ENCODE measurements at regions not wholly inside any gene's neighbourhood (a gene's known extent, or its start where the extent isn't known, plus 50 kb on each side); places are given as distances from the start of the nearest gene placed in this dataset.

- TF ChIP-seq RBM25 (IDR thresholded peaks at IDR 0.05; ENCODE audit: low read depth, low read length, severe bottlenecking) (no peak), TAF1 (IDR thresholded peaks at IDR 0.05; ENCODE audit: control insufficient read depth, extremely low read depth, insufficient read depth, low read length, severe bottlenecking) (no peak), NBN (IDR thresholded peaks at IDR 0.05; ENCODE audit: low read depth) (peak; percentile 53; the same call in 1 of the 2 replicates), ZNF124 (CRISPR knock-in tag; IDR thresholded peaks at IDR 0.05) (no peak), ZNF668 (CRISPR knock-in tag; IDR thresholded peaks at IDR 0.05) (no peak), BACH1 (tag; IDR thresholded peaks at IDR 0.05) (no peak), NR3C1 (CRISPR knock-in tag; IDR thresholded peaks at IDR 0.05) (no peak), ZNF583 (CRISPR knock-in tag; IDR thresholded peaks at IDR 0.05) (no peak), ZNF277 (CRISPR knock-in tag; IDR thresholded peaks at IDR 0.05; ENCODE audit: borderline replicate concordance) (no peak), THRAP3 (IDR thresholded peaks at IDR 0.05; ENCODE audit: borderline replicate concordance) (no peak), HSF4 (CRISPR knock-in tag; IDR thresholded peaks at IDR 0.05; ENCODE audit: borderline replicate concordance) (no peak), BCLAF1 (IDR thresholded peaks at IDR 0.05; ENCODE audit: borderline replicate concordance in 1 of 2, control insufficient read depth in 1 of 2, low read depth in 2 of 2, low read length in 1 of 2) (no peak), RCOR1 (IDR thresholded peaks at IDR 0.05; ENCODE audit: borderline replicate concordance in 1 of 2, low read depth in 2 of 2, low read length in 2 of 2) (peak in 1 of 2 experiments; percentile 6; a peak in 1 of 4 replicates), ZNF347 (CRISPR knock-in tag; IDR thresholded peaks at IDR 0.05; ENCODE audit: low read depth) (no peak), ZNF354B (CRISPR knock-in tag; IDR thresholded peaks at IDR 0.05) (no peak), POLR2B (IDR thresholded peaks at IDR 0.05; ENCODE audit: low read depth, partially characterized antibody) (no peak), TFAP4 (CRISPR knock-in tag; IDR thresholded peaks at IDR 0.05; ENCODE audit: borderline replicate concordance) (no peak), SRSF9 (IDR thresholded peaks at IDR 0.05; ENCODE audit: borderline replicate concordance, low read depth, low read length) (no peak), ZBTB43 (CRISPR knock-in tag; IDR thresholded peaks at IDR 0.05) (no peak), ZNF12 (CRISPR knock-in tag; IDR thresholded peaks at IDR 0.05) (no peak), CBX3 (IDR thresholded peaks at IDR 0.05; ENCODE audit: borderline replicate concordance in 1 of 2, low read length in 2 of 2) (0 out of 3 replicates have a peak, but pooled peaks of 1 of the 2 experiments have one; percentile 16), RUNX1 (IDR thresholded peaks at IDR 0.05; ENCODE audit: low read depth) (no peak), PHTF2 (CRISPR knock-in tag; IDR thresholded peaks at IDR 0.05) (no peak)
Measured at GRCh38 chr11:113634940-113635575, 71.0 kb downstream of the TMPRSS5 start (continued).

All from K562 (cell line).